Natural killer cell (primary cell): ENCODE measurements at regions not wholly inside any gene's neighbourhood (a gene's known extent, or its start where the extent isn't known, plus 50 kb on each side); places are given as distances from the start of the nearest gene placed in this dataset.

Source experiments
- ATAC-seq, 3 donors: fragments of 150-1000 bp in 2 of 3; fragments of 200-7000 bp in 1 of 3; cut with Tn5 transposase; 1 replicate in 1 of 3; 2 replicates in 2 of 3; pipeline ENCODE4 v1.10.0; 2021; ENCODE audit warnings: mild to moderate bottlenecking in 2 of 3, moderate library complexity in 2 of 3
- DNase-seq, 2 donors: peaks; one replicate each; pipeline versions ENCODE4 v3.0.0 to v3.0.0-alpha.2; 2013 to 2021; ENCODE audit warnings: mixed read lengths in 1 of 2
- H3K27ac ChIP-seq: one replicate; pipeline ENCODE4 v1.5.1; 2013; ENCODE audit warnings: mild to moderate bottlenecking, low read length
- H3K27me3 ChIP-seq: one replicate; pipeline ENCODE4 v1.6.1; 2013; ENCODE audit warnings: low read length; ENCODE audit not compliant: control insufficient read depth, insufficient read depth
- H3K36me3 ChIP-seq: one replicate; pipeline ENCODE4 v1.6.1; 2013; ENCODE audit warnings: low read length; ENCODE audit not compliant: control insufficient read depth, insufficient read depth
- H3K4me1 ChIP-seq: one replicate; pipeline ENCODE4 v1.6.1; 2013; ENCODE audit warnings: low read length; ENCODE audit not compliant: control insufficient read depth, insufficient read depth
- H3K4me3 ChIP-seq: one replicate; pipeline ENCODE4 v1.5.1; 2013; ENCODE audit warnings: low read length
- H3K9me3 ChIP-seq: one replicate; pipeline ENCODE4 v1.6.1; 2013; ENCODE audit warnings: low read length; ENCODE audit not compliant: control insufficient read depth, insufficient read depth
- H3K27ac Mint-ChIP-seq, 2 donors: one replicate each; pipeline ENCODE4 v1.8.0; 2022; ENCODE audit warnings: mild to moderate bottlenecking in 2 of 2, mixed read lengths in 2 of 2, moderate library complexity in 1 of 2
- H3K27me3 Mint-ChIP-seq, 2 donors: one replicate each; pipeline ENCODE4 v1.8.0; 2022; ENCODE audit warnings: low read depth in 2 of 2, mixed read lengths in 2 of 2
- H3K36me3 Mint-ChIP-seq: one replicate; pipeline ENCODE4 v1.8.0; 2022; ENCODE audit warnings: mixed read lengths
- H3K4me1 Mint-ChIP-seq, 2 donors: one replicate each; pipeline ENCODE4 v1.8.0; 2022; ENCODE audit warnings: mixed read lengths in 2 of 2
- H3K4me3 Mint-ChIP-seq: one replicate; pipeline ENCODE4 v1.8.0; 2022; ENCODE audit warnings: mild to moderate bottlenecking, moderate library complexity, mixed read lengths
- H3K9me3 Mint-ChIP-seq, 2 donors: one replicate each; pipeline ENCODE4 v1.8.0; 2022; ENCODE audit warnings: mixed read lengths in 2 of 2
- CTCF ChIP-seq: fragments of 200-600 bp; IDR thresholded peaks from one replicate; pipeline ENCODE4 v1.8.0; 2022; ENCODE audit warnings: antibody characterized with exemption
- WGBS: methylation state at CpG from one replicate; pipeline ENCODE4 v1.1.7; 2013; ENCODE audit warnings: missing lambda C conversion rate; ENCODE audit not compliant: insufficient coverage; 5-methylcytosine and 5-hydroxymethylcytosine counted together
- intact Hi-C: fragments of 100-400 bp; cut with micrococcal nuclease; formaldehyde crosslinking; loops from one replicate; pipeline ENCODE4 v1.14.2; 2022

GRCh38 chr4:189261475-189261874, 679.2 kb upstream of the FRG1 start:
- DNase-seq, result no peak
- Mint-ChIP-seq H3K9me3 (peaks cover 16 to 33% of the 10 kb centered on the region in 2 donors), H3K4me3 (no peak overlapping the region), H3K4me1 (no peaks in the 10 kb centered on the region), H3K27ac (no peak overlapping the region), H3K36me3 (no peaks in the 10 kb centered on the region), H3K27me3 (no peaks in the 10 kb centered on the region)
- Histone ChIP-seq H3K36me3 (no peaks in the 10 kb centered on the region), H3K27ac (no peak overlapping the region), H3K9me3 (peaks cover 9% of the 10 kb centered on the region), H3K27me3 (no peaks in the 10 kb centered on the region), H3K4me3 (no peak overlapping the region), H3K4me1 (no peaks in the 10 kb centered on the region)
- intact Hi-C loops, result no loop called here
- TF ChIP-seq CTCF, result no peak
- ATAC-seq, result no peak
- 72% methylated on average over 1 of the region's 1 CpG for WGBS

- H3K27ac Mint-ChIP-seq, result no peak overlapping the region
- Histone ChIP-seq H3K4me3 (no peak overlapping the region), H3K36me3 (no peaks in the 10 kb centered on the region), H3K9me3 (peaks cover 6% of the 10 kb centered on the region), H3K27me3 (no peaks in the 10 kb centered on the region), H3K4me1 (no peaks in the 10 kb centered on the region), H3K27ac (no peak overlapping the region)
- 84% methylated on average over 6 of the region's 7 CpGs for WGBS
- peaks cover 20 to 39% of the 10 kb centered on the region in 2 donors for H3K9me3 Mint-ChIP-seq
- no peak for TF ChIP-seq CTCF
- H3K27me3 Mint-ChIP-seq, result no peaks in the 10 kb centered on the region
- no peaks in the 10 kb centered on the region for H3K36me3 Mint-ChIP-seq
- DNase-seq (no peak), ATAC-seq (no peak)
- H3K4me3 Mint-ChIP-seq, result no peak overlapping the region
- no peaks in the 10 kb centered on the region for H3K4me1 Mint-ChIP-seq
- intact Hi-C loops, result no loop called here
These were observed 675.2 kb upstream of the FRG1 start for GRCh38 chr4:189265515-189265914.

GRCh38 chr4:189267312-189267965, 673.2 kb upstream of the FRG1 start:
- no peaks in the 10 kb centered on the region for H3K4me1 Mint-ChIP-seq
- no peaks in the 10 kb centered on the region for H3K27me3 Mint-ChIP-seq
- H3K27me3 ChIP-seq, result no peaks in the 10 kb centered on the region
- no peak for TF ChIP-seq CTCF
- peaks cover 3% of the 10 kb centered on the region for H3K9me3 ChIP-seq
- no peaks in the 10 kb centered on the region for H3K36me3 ChIP-seq
- intact Hi-C loops, result no loop called here
- peaks cover 19 to 34% of the 10 kb centered on the region in 2 donors for H3K9me3 Mint-ChIP-seq
- no peak for DNase-seq
- WGBS, result 72% methylated on average over 3 of the region's 3 CpGs
- H3K4me1 ChIP-seq, result no peaks in the 10 kb centered on the region
- H3K36me3 Mint-ChIP-seq, result no peaks in the 10 kb centered on the region
- no peak overlapping the region for H3K4me3 ChIP-seq
- H3K4me3 Mint-ChIP-seq, result no peak overlapping the region
- no peak for ATAC-seq
- no peak overlapping the region for H3K27ac Mint-ChIP-seq
- H3K27ac ChIP-seq, result no peak overlapping the region

GRCh38 chr4:189278597-189279165, 662.0 kb upstream of the FRG1 start:
- no peak overlapping the region for H3K27ac Mint-ChIP-seq
- no peaks in the 10 kb centered on the region for H3K27me3 Mint-ChIP-seq
- no peak overlapping the region for H3K27ac ChIP-seq
- no peaks in the 10 kb centered on the region for H3K4me1 Mint-ChIP-seq
- no peaks in the 10 kb centered on the region for H3K36me3 ChIP-seq
- WGBS, result 89% methylated on average over 3 of the region's 3 CpGs
- H3K9me3 Mint-ChIP-seq, result peaks cover 8 to 13% of the 10 kb centered on the region in 2 donors
- peaks cover 15% of the 10 kb centered on the region for H3K9me3 ChIP-seq
- ATAC-seq (no peak), DNase-seq (no peak)
- H3K4me3 Mint-ChIP-seq, result no peak overlapping the region
- intact Hi-C loops, result no loop called here
- H3K27me3 ChIP-seq, result no peaks in the 10 kb centered on the region
- H3K4me1 ChIP-seq, result no peaks in the 10 kb centered on the region
- no peak for TF ChIP-seq CTCF
- H3K36me3 Mint-ChIP-seq, result peaks cover 7% of the 10 kb centered on the region
- H3K4me3 ChIP-seq, result no peak overlapping the region
